Occipital lobe (tissue), 1 donor: ENCODE measurements at regions not wholly inside any gene's neighbourhood (a gene's known extent, or its start where the extent isn't known, plus 50 kb on each side); places are given as distances from the start of the nearest gene placed in this dataset.
"Not testable (repeated sequence)": the region's sequence is repeated elsewhere in the genome, so short reads cannot be mapped to it uniquely, and the experiment has no call there.

Source experiments
- DNase-seq: peaks from one replicate; lab custom pipeline; 2025; lab: John Stamatoyannopoulos, UW

- DNase-seq = not testable (repeated sequence)
These were observed 171.8 kb upstream of the MMADHC start for GRCh38 chr2:149759382-149759781.

GRCh38 chr2:149754722-149755121 lies 167.1 kb upstream of the MMADHC start:
- DNase-seq = not testable (repeated sequence)

GRCh38 chr2:149747456-149747855 lies 159.9 kb upstream of the MMADHC start:
- DNase-seq = no peak

- DNase-seq = no peak
These were observed 158.0 kb upstream of the MMADHC start for GRCh38 chr2:149745396-149746230.

- DNase-seq = no peak
These were observed 157.3 kb upstream of the MMADHC start for GRCh38 chr2:149744865-149745264.

- DNase-seq = no peak
These were observed 156.4 kb upstream of the MMADHC start for GRCh38 chr2:149743842-149744448.

GRCh38 chr2:149741646-149742045 lies 154.1 kb upstream of the MMADHC start:
- no peak for DNase-seq

- no peak for DNase-seq
These were observed 152.9 kb upstream of the MMADHC start for GRCh38 chr2:149740490-149740889.

GRCh38 chr2:149739883-149740265 lies 152.3 kb upstream of the MMADHC start:
- DNase-seq = no peak

GRCh38 chr2:149739171-149739882 lies 151.8 kb upstream of the MMADHC start:
- DNase-seq = no peak

- DNase-seq = no peak
These were observed 151.2 kb upstream of the MMADHC start for GRCh38 chr2:149738767-149739166.

GRCh38 chr2:149737896-149738295 lies 150.3 kb upstream of the MMADHC start:
- no peak for DNase-seq

- no peak for DNase-seq
These were observed 147.8 kb upstream of the MMADHC start for GRCh38 chr2:149735237-149735958.

GRCh38 chr2:149733936-149734685 lies 146.5 kb upstream of the MMADHC start:
- DNase-seq = no peak

GRCh38 chr2:149732730-149733290 lies 145.2 kb upstream of the MMADHC start:
- no peak for DNase-seq

GRCh38 chr2:149732001-149732685 lies 144.6 kb upstream of the MMADHC start:
- DNase-seq = no peak

- DNase-seq = no peak
These were observed 143.5 kb upstream of the MMADHC start for GRCh38 chr2:149731079-149731478.

GRCh38 chr2:149729586-149729985 lies 142.0 kb upstream of the MMADHC start:
- no peak for DNase-seq

GRCh38 chr2:149727927-149728326 lies 140.4 kb upstream of the MMADHC start:
- DNase-seq = no peak

GRCh38 chr2:149725234-149725633 lies 137.7 kb upstream of the MMADHC start:
- DNase-seq = no peak
